Fibroblast of villous mesenchyme (primary cell): ENCODE measurements at regions not wholly inside any gene's neighbourhood (a gene's known extent, or its start where the extent isn't known, plus 50 kb on each side); places are given as distances from the start of the nearest gene placed in this dataset.
"Not testable (repeated sequence)": the region's sequence is repeated elsewhere in the genome, so short reads cannot be mapped to it uniquely, and the experiment has no call there.

Experiments
- DNase-seq: peaks from one replicate; pipeline ENCODE4 v3.0.0-alpha.2; 2010; ENCODE audit warnings: low read depth
- H3K4me3 ChIP-seq: 2 replicates; pipeline ENCODE4 v1.5.1; 2011; ENCODE audit warnings: low read depth, mild to moderate bottlenecking, low read length

- DNase-seq, H3K4me3 ChIP-seq: not testable (repeated sequence)
These were observed 59.5 kb upstream of the FAM90A26 start for GRCh38 chr4:9110700-9111099.

- DNase-seq, H3K4me3 ChIP-seq: not testable (repeated sequence)
These were observed 67.1 kb upstream of the FAM90A26 start for GRCh38 chr4:9103148-9103524.

GRCh38 chr4:9102471-9103147, 67.6 kb upstream of the FAM90A26 start:
- not testable (repeated sequence) for DNase-seq, H3K4me3 ChIP-seq

GRCh38 chr4:9096330-9096729, 73.9 kb upstream of the FAM90A26 start:
- H3K4me3 ChIP-seq, DNase-seq: not testable (repeated sequence)

- H3K4me3 ChIP-seq, DNase-seq: not testable (repeated sequence)
These were observed 91.4 kb upstream of the FAM90A26 start for GRCh38 chr4:9078796-9079195.

GRCh38 chr4:9076974-9077373, 93.2 kb upstream of the FAM90A26 start:
- not testable (repeated sequence) for DNase-seq

GRCh38 chr4:9076486-9076885, 93.7 kb upstream of the FAM90A26 start:
- not testable (repeated sequence) for H3K4me3 ChIP-seq, DNase-seq

More at GRCh38 chr4:9076974-9077373, 93.2 kb upstream of the FAM90A26 start:
- not testable (repeated sequence) for H3K4me3 ChIP-seq

GRCh38 chr4:9073371-9073770, 96.8 kb upstream of the FAM90A26 start:
- not testable (repeated sequence) for H3K4me3 ChIP-seq, DNase-seq

GRCh38 chr4:9072521-9073220, 97.5 kb upstream of the FAM90A26 start:
- H3K4me3 ChIP-seq, DNase-seq: not testable (repeated sequence)

GRCh38 chr4:9067923-9068322, 102.3 kb upstream of the FAM90A26 start:
- DNase-seq, H3K4me3 ChIP-seq: not testable (repeated sequence)

GRCh38 chr4:9063612-9064011, 106.6 kb upstream of the FAM90A26 start:
- not testable (repeated sequence) for H3K4me3 ChIP-seq, DNase-seq

- not testable (repeated sequence) for DNase-seq, H3K4me3 ChIP-seq
These were observed 145.3 kb upstream of the FAM90A26 start for GRCh38 chr4:9024866-9025265.

GRCh38 chr4:9009792-9010191, 138.2 kb upstream of the HMX1 start:
- not testable (repeated sequence) for H3K4me3 ChIP-seq, DNase-seq

GRCh38 chr4:9008407-9008806, 136.8 kb upstream of the HMX1 start:
- not testable (repeated sequence) for DNase-seq, H3K4me3 ChIP-seq

- not testable (repeated sequence) for H3K4me3 ChIP-seq
These were observed 129.5 kb upstream of the HMX1 start for GRCh38 chr4:9001153-9001552.

More at GRCh38 chr4:9001153-9001552, 129.5 kb upstream of the HMX1 start:
- not testable (repeated sequence) for DNase-seq
